ENCODE measurements at regions not wholly inside any gene's neighbourhood (a gene's known extent, or its start where the extent isn't known, plus 50 kb on each side); places are given as distances from the start of the nearest gene placed in this dataset.

DNA sequence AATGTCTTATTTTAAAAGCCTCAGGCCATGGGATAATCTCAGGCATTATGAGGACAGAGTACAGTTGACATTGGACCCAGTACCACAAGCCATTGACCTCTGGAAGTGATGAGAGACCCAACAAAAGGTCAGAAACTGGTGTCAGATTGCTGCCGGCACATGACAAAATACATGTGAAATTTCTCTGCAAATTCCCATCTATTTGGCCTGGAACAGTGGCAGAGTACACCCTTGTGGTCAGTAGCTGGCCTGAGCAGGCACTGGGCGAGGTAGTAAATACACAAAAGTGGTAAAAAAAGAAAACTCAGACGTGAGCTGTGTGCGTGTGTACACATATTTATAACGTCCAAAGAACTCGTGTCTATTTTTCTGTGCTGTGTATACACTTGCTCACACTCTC is 155.5 kb downstream of the DHX15 start:
- TF ChIP-seq EZH2 (IDR thresholded peaks at IDR 0.05; ENCODE audit: borderline replicate concordance, low read depth, low read length, severe bottlenecking) (no peak), POLR2A (IDR thresholded peaks at IDR 0.05; ENCODE audit: low read depth, low read length) (no peak), POLR2AphosphoS5 (IDR thresholded peaks at IDR 0.05; ENCODE audit: insufficient read depth, low read depth, low read length) (no peak), FOS (IDR thresholded peaks at IDR 0.05; ENCODE audit: borderline replicate concordance, insufficient read depth, low read length) (no peak), JUN (IDR thresholded peaks at IDR 0.05; ENCODE audit: borderline replicate concordance, insufficient read depth, insufficient read length, low read depth) (no peak), MYC (IDR thresholded peaks at IDR 0.05; ENCODE audit: low read depth, low read length) (no peak), GATA2 (IDR thresholded peaks at IDR 0.05; ENCODE audit: insufficient read depth, insufficient read length, low read depth, low read length) (no peak)
- TF ChIP-seq, protein P1, sequence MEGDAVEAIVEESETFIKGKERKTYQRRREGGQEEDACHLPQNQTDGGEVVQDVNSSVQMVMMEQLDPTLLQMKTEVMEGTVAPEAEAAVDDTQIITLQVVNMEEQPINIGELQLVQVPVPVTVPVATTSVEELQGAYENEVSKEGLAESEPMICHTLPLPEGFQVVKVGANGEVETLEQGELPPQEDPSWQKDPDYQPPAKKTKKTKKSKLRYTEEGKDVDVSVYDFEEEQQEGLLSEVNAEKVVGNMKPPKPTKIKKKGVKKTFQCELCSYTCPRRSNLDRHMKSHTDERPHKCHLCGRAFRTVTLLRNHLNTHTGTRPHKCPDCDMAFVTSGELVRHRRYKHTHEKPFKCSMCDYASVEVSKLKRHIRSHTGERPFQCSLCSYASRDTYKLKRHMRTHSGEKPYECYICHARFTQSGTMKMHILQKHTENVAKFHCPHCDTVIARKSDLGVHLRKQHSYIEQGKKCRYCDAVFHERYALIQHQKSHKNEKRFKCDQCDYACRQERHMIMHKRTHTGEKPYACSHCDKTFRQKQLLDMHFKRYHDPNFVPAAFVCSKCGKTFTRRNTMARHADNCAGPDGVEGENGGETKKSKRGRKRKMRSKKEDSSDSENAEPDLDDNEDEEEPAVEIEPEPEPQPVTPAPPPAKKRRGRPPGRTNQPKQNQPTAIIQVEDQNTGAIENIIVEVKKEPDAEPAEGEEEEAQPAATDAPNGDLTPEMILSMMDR (IDR thresholded peaks at IDR 0.05; ENCODE audit: extremely low read depth in 1 of 2, insufficient read depth in 1 of 2, low read depth in 1 of 2, low read length in 2 of 2), result no peak
- TF ChIP-seq, protein P2, sequence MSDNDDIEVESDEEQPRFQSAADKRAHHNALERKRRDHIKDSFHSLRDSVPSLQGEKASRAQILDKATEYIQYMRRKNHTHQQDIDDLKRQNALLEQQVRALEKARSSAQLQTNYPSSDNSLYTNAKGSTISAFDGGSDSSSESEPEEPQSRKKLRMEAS (IDR thresholded peaks at IDR 0.05; ENCODE audit: insufficient read depth, insufficient read length), result no peak

Data from endothelial cell of umbilical vein (primary cell).